H1 (cell line): ENCODE measurements at regions not wholly inside any gene's neighbourhood (a gene's known extent, or its start where the extent isn't known, plus 50 kb on each side); places are given as distances from the start of the nearest gene placed in this dataset.

Experiments
- CTCF ChIA-PET: fragments of 300-600 bp; sonication (Branson Sonifier 250); formaldehyde crosslinking; loops from one replicate; lab custom pipeline; 2021; ENCODE audit not compliant: partially characterized antibody; lab: Charles Lee
- POLR2A ChIA-PET: fragments of 300-600 bp; sonication (Branson Sonifier 250); formaldehyde crosslinking; loops from one replicate; lab custom pipeline; 2021; ENCODE audit warnings: inconsistent platforms; ENCODE audit not compliant: partially characterized antibody; lab: Charles Lee
- DNase-seq, 2 experiments: peaks; one replicate each; pipeline versions ENCODE4 v3.0.0 to v3.0.0-alpha.2; 2010 to 2022; ENCODE audit warnings: low spot score in 2 of 2, low read depth in 1 of 2, mixed read lengths in 1 of 2
- FAIRE-seq: peaks from 2 replicates; lab custom pipeline; 2011; peaks lifted over from hg19 to GRCh38; lab: Jason Lieb, UNC
- H2AFZ ChIP-seq: 2 replicates; pipeline ENCODE4 v1.8.1; 2012; ENCODE audit warnings: low read length, inconsistent platforms
- H2AK5ac ChIP-seq: 2 replicates; pipeline ENCODE4 v1.6.1; 2013; ENCODE audit warnings: low read depth, low read length
- H2BK120ac ChIP-seq: replicated peaks from 2 replicates; pipeline ENCODE3; 2013; ENCODE audit warnings: low read depth, low read length, inconsistent platforms
- H2BK12ac ChIP-seq: 2 replicates; pipeline ENCODE4 v1.6.1; 2013; ENCODE audit warnings: low read depth, low read length
- H2BK15ac ChIP-seq: 2 replicates; pipeline ENCODE4 v1.6.1; 2013; ENCODE audit warnings: low read length
- H2BK20ac ChIP-seq: 2 replicates; pipeline ENCODE4 v1.6.1; 2013; ENCODE audit warnings: low read length
- H2BK5ac ChIP-seq: 2 replicates; pipeline ENCODE4 v1.6.1; 2013; ENCODE audit warnings: low read depth, low read length
- H3K14ac ChIP-seq: 2 replicates; pipeline ENCODE4 v1.6.1; 2013; ENCODE audit warnings: inconsistent platforms; ENCODE audit not compliant: insufficient read length
- H3K18ac ChIP-seq: 2 replicates; pipeline ENCODE4 v1.6.1; 2013; ENCODE audit warnings: low read length; ENCODE audit errors: extremely low read depth
- H3K23ac ChIP-seq: 2 replicates; pipeline ENCODE4 v1.6.1; 2013; ENCODE audit warnings: inconsistent platforms; ENCODE audit not compliant: insufficient read length
- H3K23me2 ChIP-seq: 2 replicates; pipeline ENCODE4 v1.6.1; 2013; ENCODE audit warnings: low read depth, low read length
- H3K27ac ChIP-seq: 2 replicates; pipeline ENCODE4 v1.6.1; 2011; ENCODE audit warnings: low read depth, low read length, inconsistent platforms
- H3K27me3 ChIP-seq, 4 experiments: replicated peaks in 1 of 4; 1 replicate in 1 of 4; 2 replicates in 3 of 4; pipeline versions ENCODE4 v1.6.1 to v1.8.1; 2011 to 2013; ENCODE audit warnings: low read length in 3 of 4, mild to moderate bottlenecking in 3 of 4, inconsistent platforms in 2 of 4, mixed read lengths in 2 of 4, moderate library complexity in 1 of 4; ENCODE audit not compliant: control insufficient read depth in 3 of 4, insufficient read depth in 3 of 4; ENCODE audit errors: extremely low read depth in 1 of 4
- H3K36me3 ChIP-seq, 4 experiments: 2 replicates each; pipeline versions ENCODE4 v1.6.1 to v1.8.1; 2011 to 2013; ENCODE audit warnings: mild to moderate bottlenecking in 4 of 4, low read length in 3 of 4, moderate library complexity in 2 of 4, control low read depth in 1 of 4, inconsistent platforms in 1 of 4; ENCODE audit not compliant: insufficient read depth in 4 of 4, control insufficient read depth in 2 of 4
- H3K4ac ChIP-seq: replicated peaks from 2 replicates; pipeline ENCODE3; 2013; ENCODE audit warnings: low read length, low read depth, mixed read lengths, inconsistent platforms; ENCODE audit not compliant: insufficient read length
- H3K4me1 ChIP-seq, 4 experiments: replicated peaks in 1 of 4; 1 replicate in 1 of 4; 2 replicates in 3 of 4; pipeline versions ENCODE4 v1.6.1 to v1.8.1; 2011 to 2013; ENCODE audit warnings: low read length in 3 of 4, inconsistent platforms in 2 of 4, mixed read lengths in 1 of 4; ENCODE audit not compliant: insufficient read depth in 4 of 4, control insufficient read depth in 3 of 4
- H3K4me2 ChIP-seq, 2 experiments: 2 replicates each; pipeline versions ENCODE4 v1.6.1 to v1.8.1; 2011 to 2013; ENCODE audit warnings: low read depth in 2 of 2, low read length in 2 of 2, control low read depth in 1 of 2, inconsistent platforms in 1 of 2, mild to moderate bottlenecking in 1 of 2; ENCODE audit not compliant: insufficient read depth in 1 of 2
- H3K4me3 ChIP-seq, 4 experiments: fragments of 200-600, 300-600 bp in 1 of 4; sonication (generic), shearing (Covaris generic), sonication (Bioruptor Twin) in 1 of 4; 2 replicates each; pipeline versions ENCODE4 v1.5.1 to v1.8.1; 2011 to 2016; ENCODE audit warnings: low read length in 4 of 4, low read depth in 3 of 4, control low read depth in 2 of 4, inconsistent platforms in 2 of 4, mild to moderate bottlenecking in 2 of 4, mixed read lengths in 1 of 4, moderate library complexity in 1 of 4; ENCODE audit not compliant: insufficient read depth in 2 of 4; ENCODE audit errors: extremely low read depth in 1 of 4
- H3K56ac ChIP-seq: replicated peaks from 2 replicates; pipeline ENCODE3; 2013; ENCODE audit warnings: low read depth, mild to moderate bottlenecking, mixed read lengths, low read length, inconsistent platforms; ENCODE audit not compliant: insufficient read length
- H3K79me1 ChIP-seq: 2 replicates; pipeline ENCODE4 v1.6.1; 2013; ENCODE audit warnings: low read depth, low read length, control low read depth
- H3K79me2 ChIP-seq, 2 experiments: 2 replicates each; pipeline versions ENCODE4 v1.6.1 to v1.8.1; 2012 to 2013; ENCODE audit warnings: low read length in 2 of 2, mild to moderate bottlenecking in 2 of 2, inconsistent platforms in 1 of 2; ENCODE audit not compliant: insufficient read depth in 2 of 2, control insufficient read depth in 1 of 2
- H3K9ac ChIP-seq, 4 experiments: replicated peaks in 1 of 4; 1 replicate in 1 of 4; 2 replicates in 3 of 4; pipeline versions ENCODE4 v1.6.1 to v1.8.1; 2011 to 2013; ENCODE audit warnings: low read depth in 3 of 4, low read length in 3 of 4, control low read depth in 2 of 4, mild to moderate bottlenecking in 2 of 4, moderate library complexity in 2 of 4, inconsistent platforms in 1 of 4; ENCODE audit errors: extremely low read depth in 1 of 4
- H3K9me3 ChIP-seq, 2 experiments: 2 replicates each; pipeline versions ENCODE4 v1.6.1 to v1.8.1; 2012 to 2013; ENCODE audit warnings: mild to moderate bottlenecking in 2 of 2, moderate library complexity in 2 of 2, control low read depth in 1 of 2, inconsistent platforms in 1 of 2, low read depth in 1 of 2, low read length in 1 of 2, mixed read lengths in 1 of 2; ENCODE audit not compliant: insufficient read depth in 2 of 2
- H4K20me1 ChIP-seq, 2 experiments: replicated peaks in 1 of 2; 2 replicates each; pipeline versions ENCODE3 to v1.8.1; 2011 to 2013; ENCODE audit warnings: inconsistent platforms in 2 of 2, low read length in 2 of 2, mild to moderate bottlenecking in 1 of 2; ENCODE audit not compliant: insufficient read depth in 2 of 2, control insufficient read depth in 1 of 2
- H4K5ac ChIP-seq: 2 replicates; pipeline ENCODE4 v1.6.1; 2013; ENCODE audit warnings: low read length, low read depth, mixed read lengths, inconsistent platforms; ENCODE audit not compliant: insufficient read length
- H4K8ac ChIP-seq: 2 replicates; pipeline ENCODE4 v1.8.0; 2013; ENCODE audit warnings: mild to moderate bottlenecking, moderate library complexity, low read length, inconsistent platforms; ENCODE audit not compliant: insufficient read depth; ENCODE audit errors: extremely low read depth
- H4K91ac ChIP-seq: replicated peaks from 2 replicates; pipeline ENCODE3; 2013; ENCODE audit warnings: low read length, mixed read lengths, inconsistent platforms; ENCODE audit not compliant: insufficient read length
- BCL11A ChIP-seq, 2 experiments: IDR thresholded peaks; one replicate each; pipeline ENCODE4 v1.6.1; 2011; ENCODE audit warnings: low read depth in 2 of 2, low read length in 2 of 2, mild to moderate bottlenecking in 2 of 2
- YY1 ChIP-seq: IDR thresholded peaks from 2 replicates; pipeline ENCODE4 v1.6.1; 2011; ENCODE audit warnings: low read depth, mild to moderate bottlenecking, low read length
- WGBS, 2 experiments: shearing (Covaris generic) in 1 of 2; methylation state at CpG; one replicate each; pipeline versions ENCODE4 v1.1.6 to v1.1.7; 2013 to 2015; ENCODE audit warnings: low lambda C conversion rate in 2 of 2, mixed read lengths in 2 of 2, inconsistent platforms in 1 of 2, low coverage in 1 of 2, missing lambda C conversion rate in 1 of 2; ENCODE audit not compliant: insufficient replicate concordance in 2 of 2, insufficient coverage in 1 of 2, insufficient read length in 1 of 2; ENCODE audit errors: extremely low coverage in 1 of 2, missing lambda C conversion rate in 1 of 2; 5-methylcytosine and 5-hydroxymethylcytosine counted together

- peak overlapping the region; percentile 94 for H2AFZ ChIP-seq
- no peak overlapping the region for H2BK5ac ChIP-seq
- TF ChIP-seq BCL11A (IDR thresholded peaks at IDR 0.05; ENCODE audit: low read depth in 2 of 2, low read length in 2 of 2), result no peak
- peak; percentile 81 for TF ChIP-seq YY1
- H3K9ac ChIP-seq, result no peak overlapping the region; a peak in 2 of 7 replicates
- peak overlapping the region in 1 of 2 experiments; percentile 25; a peak in 1 of 4 replicates for H3K4me2 ChIP-seq
- no peak overlapping the region for H4K8ac ChIP-seq
- no peak overlapping the region for H3K23ac ChIP-seq
- H4K5ac ChIP-seq, result no peak overlapping the region
- H3K14ac ChIP-seq, result no peak overlapping the region
- H2BK12ac ChIP-seq, result no peak overlapping the region
- H3K56ac ChIP-seq, result no peak overlapping the region
- POLR2A ChIA-PET, result no interaction called here
- H4K91ac ChIP-seq, result no peak overlapping the region
- no peaks in the 10 kb centered on the region for H3K36me3 ChIP-seq
- no peaks in the 10 kb centered on the region for H3K23me2 ChIP-seq
- no peak overlapping the region for H2BK15ac ChIP-seq
- CTCF ChIA-PET, result interaction anchor here (0.6 to 1.4 kb wide), 3 partner anchors 247 to 523 kb away, joined by 3 read pairs; no protein-coding TSS in a partner anchor
- H3K79me1 ChIP-seq, result no peaks in the 10 kb centered on the region
- DNase-seq, result no peak
- no peak overlapping the region for H3K4ac ChIP-seq
- H3K9me3 ChIP-seq, result no peaks in the 10 kb centered on the region
- H4K20me1 ChIP-seq, result no peaks in the 10 kb centered on the region
- no peaks in the 10 kb centered on the region; a peak in 1 of 7 replicates for H3K4me1 ChIP-seq
- H2AK5ac ChIP-seq, result no peak overlapping the region
- H3K79me2 ChIP-seq, result no peaks in the 10 kb centered on the region
- H3K27ac ChIP-seq, result no peak overlapping the region
- 0 out of 2 replicates have a peak overlapping the region, but pooled peaks have one; percentile 0 for H2BK20ac ChIP-seq
- 69% methylated on average over 9 of the region's 9 CpGs; no CpG with 5 or more reads in 1 of the 2 experiments for WGBS, 2 experiments
- H3K18ac ChIP-seq, result peak overlapping the region; percentile 56; the same call in 1 of the 2 replicates
- no peak overlapping the region for H2BK120ac ChIP-seq
- H3K4me3 ChIP-seq, result no peak overlapping the region
- no peak for FAIRE-seq
- no peaks in the 10 kb centered on the region for H3K27me3 ChIP-seq
Measured at GRCh38 chr3:159528251-159528895, 460.3 kb upstream of the IL12A start.
